ENCODE measurements at regions not wholly inside any gene's neighbourhood (a gene's known extent, or its start where the extent isn't known, plus 50 kb on each side); places are given as distances from the start of the nearest gene placed in this dataset.

DNA sequence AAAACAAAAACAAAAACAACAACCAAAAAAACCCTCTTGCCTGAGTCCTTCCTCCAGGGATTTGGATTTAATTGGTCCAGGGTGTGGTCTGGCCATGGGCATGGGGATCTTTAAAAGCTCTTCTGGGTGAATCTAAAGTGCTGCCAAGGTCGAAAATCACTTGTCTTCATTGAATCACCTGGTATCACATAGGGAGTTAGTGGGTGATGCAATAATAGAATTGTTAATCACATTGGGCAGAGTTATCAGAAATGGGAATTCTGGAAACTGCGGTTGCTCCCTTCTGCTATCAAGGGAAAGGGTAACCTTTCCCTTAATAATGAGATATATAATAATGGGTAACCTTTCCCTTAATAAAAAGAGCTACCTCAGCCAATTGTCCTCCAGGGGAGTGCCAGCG, 267.9 kb upstream of the KLF3 start:
- Histone ChIP-seq H3K4me3 (ENCODE audit: low read depth, low read length) (no peak overlapping the region), H3K9me3 (ENCODE audit: control insufficient read depth, insufficient read depth, low read depth, low read length) (peaks cover 37% of the 10 kb centered on the region), H3K27me3 (ENCODE audit: control insufficient read depth, insufficient read depth, low read length) (no peaks in the 10 kb centered on the region), H3K36me3 (ENCODE audit: control insufficient read depth, insufficient read depth, low read length) (no peaks in the 10 kb centered on the region), H3K27ac (ENCODE audit: low read depth, low read length) (no peak overlapping the region), H3K4me1 (ENCODE audit: control insufficient read depth, insufficient read depth, low read length) (no peaks in the 10 kb centered on the region), H3K9ac (ENCODE audit: low read length) (no peak overlapping the region)

- Histone ChIP-seq H3K9ac (ENCODE audit: low read length) (no peak overlapping the region), H3K4me3 (ENCODE audit: low read depth, low read length) (no peak overlapping the region), H3K4me1 (ENCODE audit: control insufficient read depth, insufficient read depth, low read length) (no peaks in the 10 kb centered on the region), H3K9me3 (ENCODE audit: control insufficient read depth, insufficient read depth, low read depth, low read length) (peaks cover 30% of the 10 kb centered on the region), H3K27ac (ENCODE audit: low read depth, low read length) (no peak overlapping the region), H3K27me3 (ENCODE audit: control insufficient read depth, insufficient read depth, low read length) (no peaks in the 10 kb centered on the region), H3K36me3 (ENCODE audit: control insufficient read depth, insufficient read depth, low read length) (no peaks in the 10 kb centered on the region)
These were observed 267.0 kb upstream of the KLF3 start for GRCh38 chr4:38396845-38397547.

DNA sequence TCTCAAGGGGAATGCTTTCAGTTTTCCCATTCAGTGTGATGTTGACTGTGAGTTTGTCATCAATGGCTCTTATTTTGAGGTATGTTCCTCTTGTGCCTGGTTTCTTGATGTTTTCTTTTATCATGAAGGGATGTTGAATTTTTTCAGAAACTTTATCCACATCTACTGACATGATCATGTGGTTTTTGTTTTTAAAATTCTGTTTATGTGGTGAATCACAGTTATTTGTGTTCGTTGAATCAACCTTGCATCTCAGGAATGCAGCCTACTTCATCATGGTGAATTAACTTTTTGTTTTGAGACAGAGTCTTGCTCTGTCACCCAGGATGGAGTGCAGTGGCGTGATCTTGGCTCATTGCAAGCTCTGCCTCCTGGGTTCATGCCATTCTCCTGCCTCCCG, 263.1 kb upstream of the KLF3 start:
- Histone ChIP-seq H3K27ac (ENCODE audit: low read depth, low read length) (no peak overlapping the region), H3K9me3 (ENCODE audit: control insufficient read depth, insufficient read depth, low read depth, low read length) (peaks cover 7% of the 10 kb centered on the region), H3K36me3 (ENCODE audit: control insufficient read depth, insufficient read depth, low read length) (no peaks in the 10 kb centered on the region), H3K4me1 (ENCODE audit: control insufficient read depth, insufficient read depth, low read length) (no peaks in the 10 kb centered on the region), H3K4me3 (ENCODE audit: low read depth, low read length) (no peak overlapping the region), H3K27me3 (ENCODE audit: control insufficient read depth, insufficient read depth, low read length) (no peaks in the 10 kb centered on the region), H3K9ac (ENCODE audit: low read length) (no peak overlapping the region)

GRCh38 chr4:38406243-38406642, 257.8 kb upstream of the KLF3 start:
- no peaks in the 10 kb centered on the region for H3K36me3 ChIP-seq (ENCODE audit: control insufficient read depth, insufficient read depth, low read length)
- H3K27ac ChIP-seq (ENCODE audit: low read depth, low read length), result no peak overlapping the region
- H3K4me3 ChIP-seq (ENCODE audit: low read depth, low read length), result no peak overlapping the region
- no peaks in the 10 kb centered on the region for H3K9me3 ChIP-seq (ENCODE audit: control insufficient read depth, insufficient read depth, low read depth, low read length)
- H3K9ac ChIP-seq (ENCODE audit: low read length), result no peak overlapping the region
- 0 out of 2 replicates have a peak, but pooled peaks cover 2% of the 10 kb centered on the region for H3K4me1 ChIP-seq (ENCODE audit: control insufficient read depth, insufficient read depth, low read length)
- no peaks in the 10 kb centered on the region for H3K27me3 ChIP-seq (ENCODE audit: control insufficient read depth, insufficient read depth, low read length)

- Histone ChIP-seq H3K4me3 (ENCODE audit: low read depth, low read length) (no peak overlapping the region), H3K4me1 (ENCODE audit: control insufficient read depth, insufficient read depth, low read length) (0 out of 2 replicates have a peak, but pooled peaks cover 2% of the 10 kb centered on the region), H3K36me3 (ENCODE audit: control insufficient read depth, insufficient read depth, low read length) (no peaks in the 10 kb centered on the region), H3K27ac (ENCODE audit: low read depth, low read length) (no peak overlapping the region), H3K27me3 (ENCODE audit: control insufficient read depth, insufficient read depth, low read length) (no peaks in the 10 kb centered on the region), H3K9ac (ENCODE audit: low read length) (no peak overlapping the region), H3K9me3 (ENCODE audit: control insufficient read depth, insufficient read depth, low read depth, low read length) (no peaks in the 10 kb centered on the region)
These were observed 254.1 kb upstream of the KLF3 start for GRCh38 chr4:38409852-38410251.

- Histone ChIP-seq H3K9me3 (ENCODE audit: control insufficient read depth, insufficient read depth, low read depth, low read length) (no peaks in the 10 kb centered on the region), H3K4me3 (ENCODE audit: low read depth, low read length) (no peak overlapping the region), H3K27me3 (ENCODE audit: control insufficient read depth, insufficient read depth, low read length) (no peaks in the 10 kb centered on the region), H3K4me1 (ENCODE audit: control insufficient read depth, insufficient read depth, low read length) (peaks cover 2% of the 10 kb centered on the region; the same call in 1 of the 2 replicates), H3K36me3 (ENCODE audit: control insufficient read depth, insufficient read depth, low read length) (no peaks in the 10 kb centered on the region), H3K27ac (ENCODE audit: low read depth, low read length) (no peak overlapping the region), H3K9ac (ENCODE audit: low read length) (no peak overlapping the region)
These were observed 252.9 kb upstream of the KLF3 start for GRCh38 chr4:38411092-38411491.

GRCh38 chr4:38411981-38412536, 251.9 kb upstream of the KLF3 start:
- Histone ChIP-seq H3K9ac (ENCODE audit: low read length) (no peak overlapping the region), H3K9me3 (ENCODE audit: control insufficient read depth, insufficient read depth, low read depth, low read length) (no peaks in the 10 kb centered on the region), H3K4me3 (ENCODE audit: low read depth, low read length) (no peak overlapping the region), H3K36me3 (ENCODE audit: control insufficient read depth, insufficient read depth, low read length) (no peaks in the 10 kb centered on the region), H3K27ac (ENCODE audit: low read depth, low read length) (no peak overlapping the region), H3K27me3 (ENCODE audit: control insufficient read depth, insufficient read depth, low read length) (no peaks in the 10 kb centered on the region), H3K4me1 (ENCODE audit: control insufficient read depth, insufficient read depth, low read length) (peaks cover 2% of the 10 kb centered on the region; the same call in 1 of the 2 replicates)

GRCh38 chr4:38413524-38414341, 250.3 kb upstream of the KLF3 start:
- H3K9me3 ChIP-seq (ENCODE audit: control insufficient read depth, insufficient read depth, low read depth, low read length), result no peaks in the 10 kb centered on the region
- no peaks in the 10 kb centered on the region for H3K27me3 ChIP-seq (ENCODE audit: control insufficient read depth, insufficient read depth, low read length)
- no peak overlapping the region for H3K9ac ChIP-seq (ENCODE audit: low read length)
- H3K36me3 ChIP-seq (ENCODE audit: control insufficient read depth, insufficient read depth, low read length), result no peaks in the 10 kb centered on the region
- no peak overlapping the region for H3K4me3 ChIP-seq (ENCODE audit: low read depth, low read length)
- no peak overlapping the region for H3K27ac ChIP-seq (ENCODE audit: low read depth, low read length)
- H3K4me1 ChIP-seq (ENCODE audit: control insufficient read depth, insufficient read depth, low read length), result peaks cover 2% of the 10 kb centered on the region; the same call in 1 of the 2 replicates

DNA sequence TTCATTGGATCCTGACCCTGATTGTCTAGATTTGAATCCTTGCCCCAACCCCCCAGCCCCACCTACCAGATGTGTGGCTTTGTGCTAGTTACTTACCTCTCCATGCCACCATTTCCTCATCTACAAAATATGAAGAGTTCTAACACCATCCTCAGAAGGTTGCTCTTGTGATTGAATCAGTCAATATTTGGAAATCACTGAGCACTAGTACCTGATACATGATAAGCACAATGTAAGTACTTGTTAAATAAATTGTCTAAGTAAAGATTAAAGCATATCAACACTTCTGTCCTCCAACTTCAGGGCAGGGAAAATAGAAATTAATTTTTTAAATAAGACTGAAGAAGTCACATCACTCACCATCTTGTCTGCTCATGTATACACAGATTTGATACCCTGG, 249.6 kb upstream of the KLF3 start:
- no peaks in the 10 kb centered on the region for H3K9me3 ChIP-seq (ENCODE audit: control insufficient read depth, insufficient read depth, low read depth, low read length)
- H3K36me3 ChIP-seq (ENCODE audit: control insufficient read depth, insufficient read depth, low read length), result no peaks in the 10 kb centered on the region
- peaks cover 2% of the 10 kb centered on the region; the same call in 1 of the 2 replicates for H3K4me1 ChIP-seq (ENCODE audit: control insufficient read depth, insufficient read depth, low read length)
- H3K4me3 ChIP-seq (ENCODE audit: low read depth, low read length), result no peak overlapping the region
- H3K27ac ChIP-seq (ENCODE audit: low read depth, low read length), result no peak overlapping the region
- H3K9ac ChIP-seq (ENCODE audit: low read length), result no peak overlapping the region
- H3K27me3 ChIP-seq (ENCODE audit: control insufficient read depth, insufficient read depth, low read length), result no peaks in the 10 kb centered on the region

- Histone ChIP-seq H3K4me3 (ENCODE audit: low read depth, low read length) (no peak overlapping the region), H3K9me3 (ENCODE audit: control insufficient read depth, insufficient read depth, low read depth, low read length) (peaks cover 8% of the 10 kb centered on the region; the same call in 1 of the 2 replicates), H3K27me3 (ENCODE audit: control insufficient read depth, insufficient read depth, low read length) (no peaks in the 10 kb centered on the region), H3K36me3 (ENCODE audit: control insufficient read depth, insufficient read depth, low read length) (no peaks in the 10 kb centered on the region), H3K9ac (ENCODE audit: low read length) (no peak overlapping the region), H3K27ac (ENCODE audit: low read depth, low read length) (no peak overlapping the region), H3K4me1 (ENCODE audit: control insufficient read depth, insufficient read depth, low read length) (no peaks in the 10 kb centered on the region; the same call in 1 of the 2 replicates)
These were observed 248.3 kb upstream of the KLF3 start for GRCh38 chr4:38415682-38416081.

Data from HUES6 (cell line).